ENCODE measurements at regions not wholly inside any gene's neighbourhood (a gene's known extent, or its start where the extent isn't known, plus 50 kb on each side); places are given as distances from the start of the nearest gene placed in this dataset.

GRCh38 chr11:62068730-62069129, 55.1 kb upstream of the INCENP start:
- TF ChIP-seq HDGF (IDR thresholded peaks at IDR 0.05; ENCODE audit: borderline replicate concordance) = no peak
- TF ChIP-seq FOXK2 (IDR thresholded peaks at IDR 0.05) = no peak
- TF ChIP-seq TARDBP (IDR thresholded peaks at IDR 0.05) = no peak
- TF ChIP-seq NFRKB (IDR thresholded peaks at IDR 0.05) = no peak
- no peak for TF ChIP-seq FOXM1 (IDR thresholded peaks at IDR 0.05; ENCODE audit: borderline replicate concordance)
- TF ChIP-seq ZNF384 (IDR thresholded peaks at IDR 0.05) = no peak
- DNase-seq (ENCODE audit: extremely low spot score) = no peak
- CTCF ChIA-PET = interaction anchor here (3.2 kb wide), 1 partner anchor 13 kb away, joined by 12 read pairs; no protein-coding TSS in a partner anchor
- POLR2A ChIA-PET = no interaction called here

DNA sequence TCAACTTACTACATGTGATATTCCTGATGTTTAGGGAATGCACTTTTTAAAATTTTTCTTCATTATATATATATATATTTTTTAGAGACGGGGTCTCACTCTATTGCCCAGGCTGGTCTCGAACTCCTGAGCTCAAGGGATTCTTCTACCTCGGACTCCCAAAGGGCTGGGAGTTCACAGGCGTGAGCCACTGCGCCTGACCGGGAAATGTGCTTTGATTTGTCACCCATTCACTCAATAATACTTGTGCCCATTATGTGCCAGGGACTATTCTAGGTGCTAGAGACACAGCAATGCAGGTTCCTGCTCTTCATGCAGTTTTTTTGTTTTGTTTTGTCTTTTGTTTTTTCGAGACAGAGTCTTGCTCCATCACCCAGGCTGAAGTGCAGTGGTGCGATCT, 56.1 kb upstream of the INCENP start:
- DNase-seq (ENCODE audit: extremely low spot score) = no peak
- ChIA-PET CTCF (no interaction called here), POLR2A (interaction anchor here (0.6 kb wide), 1 partner anchor 521 kb away, joined by 3 read pairs; no protein-coding TSS in a partner anchor)
- TF ChIP-seq SUZ12 (IDR thresholded peaks at IDR 0.05) (no peak), SP1 (IDR thresholded peaks at IDR 0.05) (no peak), FOXK2 (IDR thresholded peaks at IDR 0.05) (no peak), ELF4 (IDR thresholded peaks at IDR 0.05) (no peak), HDGF (IDR thresholded peaks at IDR 0.05; ENCODE audit: borderline replicate concordance) (no peak), BHLHE40 (IDR thresholded peaks at IDR 0.05; ENCODE audit: borderline replicate concordance) (no peak), FOXA1 (IDR thresholded peaks at IDR 0.05) (no peak), TARDBP (IDR thresholded peaks at IDR 0.05) (no peak), FOXM1 (IDR thresholded peaks at IDR 0.05; ENCODE audit: borderline replicate concordance) (no peak), LEF1 (IDR thresholded peaks at IDR 0.05; ENCODE audit: borderline replicate concordance) (no peak), ZNF384 (IDR thresholded peaks at IDR 0.05) (no peak), ARNT (IDR thresholded peaks at IDR 0.05) (no peak), PKNOX1 (IDR thresholded peaks at IDR 0.05) (no peak), L3MBTL2 (conservative IDR thresholded peaks at IDR 0.05) (no peak), NFRKB (IDR thresholded peaks at IDR 0.05) (no peak), CTBP1 (IDR thresholded peaks at IDR 0.05; ENCODE audit: borderline replicate concordance) (no peak)

- POLR2A ChIA-PET = interaction anchor here (1.6 kb wide), 1 partner anchor 96 kb away, joined by 4 read pairs; no protein-coding TSS in a partner anchor
- TF ChIP-seq SUZ12 (IDR thresholded peaks at IDR 0.05) (no peak), HDGF (IDR thresholded peaks at IDR 0.05; ENCODE audit: borderline replicate concordance) (no peak), FOXA1 (IDR thresholded peaks at IDR 0.05) (no peak), TARDBP (IDR thresholded peaks at IDR 0.05) (no peak), L3MBTL2 (conservative IDR thresholded peaks at IDR 0.05) (no peak), BHLHE40 (IDR thresholded peaks at IDR 0.05; ENCODE audit: borderline replicate concordance) (no peak), FOXM1 (IDR thresholded peaks at IDR 0.05; ENCODE audit: borderline replicate concordance) (no peak), PKNOX1 (IDR thresholded peaks at IDR 0.05) (no peak), ARNT (IDR thresholded peaks at IDR 0.05) (no peak), LEF1 (IDR thresholded peaks at IDR 0.05; ENCODE audit: borderline replicate concordance) (no peak), CTBP1 (IDR thresholded peaks at IDR 0.05; ENCODE audit: borderline replicate concordance) (no peak), NFRKB (IDR thresholded peaks at IDR 0.05) (no peak), FOXK2 (IDR thresholded peaks at IDR 0.05) (no peak), ELF4 (IDR thresholded peaks at IDR 0.05) (no peak), ZNF384 (IDR thresholded peaks at IDR 0.05) (no peak)
- DNase-seq (ENCODE audit: extremely low spot score) = no peak
- CTCF ChIA-PET = interaction anchor here (0.7 kb wide), 1 partner anchor 191 kb away, joined by 4 read pairs; no protein-coding TSS in a partner anchor
Observed at GRCh38 chr11:62064221-62064620, 59.6 kb upstream of the INCENP start.

GRCh38 chr11:62062223-62062861, 61.5 kb upstream of the INCENP start:
- ChIA-PET POLR2A (no interaction called here), CTCF (interaction anchor here (0.7 to 1.1 kb wide), 2 partner anchors 20 to 483 kb away, joined by 3 to 4 read pairs; no protein-coding TSS in a partner anchor)
- no peak for DNase-seq (ENCODE audit: extremely low spot score)
- TF ChIP-seq SP1 (IDR thresholded peaks at IDR 0.05) (no peak), TARDBP (IDR thresholded peaks at IDR 0.05) (no peak), ZNF384 (IDR thresholded peaks at IDR 0.05) (no peak), ARNT (IDR thresholded peaks at IDR 0.05) (no peak), FOXK2 (IDR thresholded peaks at IDR 0.05) (no peak), BHLHE40 (IDR thresholded peaks at IDR 0.05; ENCODE audit: borderline replicate concordance) (no peak), FOXA1 (IDR thresholded peaks at IDR 0.05) (no peak), CTBP1 (IDR thresholded peaks at IDR 0.05; ENCODE audit: borderline replicate concordance) (no peak), FOXM1 (IDR thresholded peaks at IDR 0.05; ENCODE audit: borderline replicate concordance) (no peak), HDGF (IDR thresholded peaks at IDR 0.05; ENCODE audit: borderline replicate concordance) (no peak), NFRKB (IDR thresholded peaks at IDR 0.05) (no peak), L3MBTL2 (conservative IDR thresholded peaks at IDR 0.05) (no peak), PKNOX1 (IDR thresholded peaks at IDR 0.05) (no peak), LEF1 (IDR thresholded peaks at IDR 0.05; ENCODE audit: borderline replicate concordance) (no peak)

- no peak for DNase-seq (ENCODE audit: extremely low spot score)
- POLR2A ChIA-PET = no interaction called here
- CTCF ChIA-PET = no interaction called here
- TF ChIP-seq FOXM1 (IDR thresholded peaks at IDR 0.05; ENCODE audit: borderline replicate concordance) (no peak), SP1 (IDR thresholded peaks at IDR 0.05) (no peak), FOXA1 (IDR thresholded peaks at IDR 0.05) (no peak), NFRKB (IDR thresholded peaks at IDR 0.05) (no peak), HDGF (IDR thresholded peaks at IDR 0.05; ENCODE audit: borderline replicate concordance) (no peak), BHLHE40 (IDR thresholded peaks at IDR 0.05; ENCODE audit: borderline replicate concordance) (no peak), ELF4 (IDR thresholded peaks at IDR 0.05) (no peak), CTBP1 (IDR thresholded peaks at IDR 0.05; ENCODE audit: borderline replicate concordance) (no peak), ARNT (IDR thresholded peaks at IDR 0.05) (no peak), ZNF384 (IDR thresholded peaks at IDR 0.05) (no peak), SUZ12 (IDR thresholded peaks at IDR 0.05) (no peak), LEF1 (IDR thresholded peaks at IDR 0.05; ENCODE audit: borderline replicate concordance) (no peak), PKNOX1 (IDR thresholded peaks at IDR 0.05) (no peak), TARDBP (IDR thresholded peaks at IDR 0.05) (no peak), L3MBTL2 (conservative IDR thresholded peaks at IDR 0.05) (no peak), FOXK2 (IDR thresholded peaks at IDR 0.05) (no peak)
Observed at GRCh38 chr11:62061356-62062222, 62.2 kb upstream of the INCENP start.
